Activated CD4-positive, alpha-beta T cell treated with anti-CD3 and anti-CD28 coated beads, Interleukin-2, amount 10 ng/mL, durations not matched to agents 7 days and 5 days (primary cell): ENCODE measurements at regions not wholly inside any gene's neighbourhood (a gene's known extent, or its start where the extent isn't known, plus 50 kb on each side); places are given as distances from the start of the nearest gene placed in this dataset.

ENCODE experiments used
- CTCF ChIA-PET: fragments of 350-600 bp; sonication (Branson Sonifier 250); formaldehyde crosslinking; loops from one replicate; lab custom pipeline; 2021; ENCODE audit warnings: antibody characterized with exemption; lab: Charles Lee
- POLR2A ChIA-PET: fragments of 350-600 bp; sonication (Branson Sonifier 250); formaldehyde crosslinking; loops from one replicate; lab custom pipeline; 2021; ENCODE audit warnings: antibody characterized with exemption; lab: Charles Lee
- DNase-seq: peaks from one replicate; pipeline ENCODE4 v3.0.0-alpha.2; 2020
- H3K27ac Mint-ChIP-seq: one replicate; pipeline ENCODE4 v1.8.0; 2021; ENCODE audit warnings: mild to moderate bottlenecking, moderate library complexity, mixed read lengths
- H3K27me3 Mint-ChIP-seq: one replicate; pipeline ENCODE4 v1.8.0; 2021; ENCODE audit warnings: mixed read lengths
- H3K36me3 Mint-ChIP-seq: one replicate; pipeline ENCODE4 v1.8.0; 2021; ENCODE audit warnings: low read depth, mixed read lengths
- H3K4me1 Mint-ChIP-seq: one replicate; pipeline ENCODE4 v1.8.0; 2021; ENCODE audit warnings: mixed read lengths
- H3K4me3 Mint-ChIP-seq: one replicate; pipeline ENCODE4 v1.8.0; 2021; ENCODE audit warnings: mild to moderate bottlenecking, moderate library complexity, mixed read lengths
- H3K9me3 Mint-ChIP-seq: one replicate; pipeline ENCODE4 v1.8.0; 2021; ENCODE audit warnings: mixed read lengths

- Mint-ChIP-seq H3K4me3 (no peak overlapping the region), H3K27ac (no peak overlapping the region), H3K36me3 (no peaks in the 10 kb centered on the region), H3K9me3 (peaks cover 12% of the 10 kb centered on the region), H3K27me3 (no peaks in the 10 kb centered on the region), H3K4me1 (no peaks in the 10 kb centered on the region)
- DNase-seq = no peak
- CTCF ChIA-PET = no interaction called here
- POLR2A ChIA-PET = no interaction called here
These were observed 1566.9 kb upstream of the PIK3C3 start for GRCh38 chr18:40388121-40388520.

- ChIA-PET CTCF (no interaction called here), POLR2A (no interaction called here)
- H3K4me3 Mint-ChIP-seq = no peak overlapping the region
- H3K27me3 Mint-ChIP-seq = no peaks in the 10 kb centered on the region
- no peaks in the 10 kb centered on the region for H3K4me1 Mint-ChIP-seq
- no peak overlapping the region for H3K27ac Mint-ChIP-seq
- peaks cover 9% of the 10 kb centered on the region for H3K9me3 Mint-ChIP-seq
- no peak for DNase-seq
- H3K36me3 Mint-ChIP-seq = no peaks in the 10 kb centered on the region
These were observed 1567.8 kb upstream of the PIK3C3 start for GRCh38 chr18:40387130-40387787.

- Mint-ChIP-seq H3K36me3 (no peaks in the 10 kb centered on the region), H3K27ac (no peak overlapping the region), H3K27me3 (no peaks in the 10 kb centered on the region), H3K9me3 (peaks cover 8% of the 10 kb centered on the region), H3K4me1 (no peaks in the 10 kb centered on the region), H3K4me3 (no peak overlapping the region)
- POLR2A ChIA-PET = no interaction called here
- DNase-seq = no peak
- CTCF ChIA-PET = no interaction called here
These were observed 1572.8 kb upstream of the PIK3C3 start for GRCh38 chr18:40382197-40382596.

GRCh38 chr18:40380686-40381439, 1574.2 kb upstream of the PIK3C3 start:
- H3K4me1 Mint-ChIP-seq = no peaks in the 10 kb centered on the region
- peaks cover 8% of the 10 kb centered on the region for H3K9me3 Mint-ChIP-seq
- H3K36me3 Mint-ChIP-seq = no peaks in the 10 kb centered on the region
- H3K27ac Mint-ChIP-seq = no peak overlapping the region
- H3K4me3 Mint-ChIP-seq = no peak overlapping the region
- DNase-seq = no peak
- CTCF ChIA-PET = no interaction called here
- POLR2A ChIA-PET = no interaction called here
- H3K27me3 Mint-ChIP-seq = no peaks in the 10 kb centered on the region

- Mint-ChIP-seq H3K27ac (no peak overlapping the region), H3K4me3 (no peak overlapping the region), H3K4me1 (no peaks in the 10 kb centered on the region), H3K36me3 (no peaks in the 10 kb centered on the region), H3K27me3 (no peaks in the 10 kb centered on the region), H3K9me3 (peaks cover 3% of the 10 kb centered on the region)
- ChIA-PET CTCF (no interaction called here), POLR2A (no interaction called here)
- no peak for DNase-seq
These were observed 1579.2 kb upstream of the PIK3C3 start for GRCh38 chr18:40375837-40376236.

GRCh38 chr18:40371673-40372072, 1583.4 kb upstream of the PIK3C3 start:
- CTCF ChIA-PET = no interaction called here
- H3K4me1 Mint-ChIP-seq = no peaks in the 10 kb centered on the region
- POLR2A ChIA-PET = no interaction called here
- H3K4me3 Mint-ChIP-seq = no peak overlapping the region
- no peaks in the 10 kb centered on the region for H3K27me3 Mint-ChIP-seq
- no peaks in the 10 kb centered on the region for H3K36me3 Mint-ChIP-seq
- no peak overlapping the region for H3K27ac Mint-ChIP-seq
- DNase-seq = no peak
- no peaks in the 10 kb centered on the region for H3K9me3 Mint-ChIP-seq

GRCh38 chr18:40367576-40367975, 1587.5 kb upstream of the PIK3C3 start:
- CTCF ChIA-PET = no interaction called here
- H3K36me3 Mint-ChIP-seq = no peaks in the 10 kb centered on the region
- no peaks in the 10 kb centered on the region for H3K27me3 Mint-ChIP-seq

GRCh38 chr18:40366521-40366920, 1588.5 kb upstream of the PIK3C3 start:
- POLR2A ChIA-PET = no interaction called here
- Mint-ChIP-seq H3K4me1 (no peaks in the 10 kb centered on the region), H3K9me3 (peaks cover 2% of the 10 kb centered on the region), H3K27me3 (no peaks in the 10 kb centered on the region), H3K27ac (no peak overlapping the region), H3K36me3 (no peaks in the 10 kb centered on the region), H3K4me3 (no peak overlapping the region)
- no peak for DNase-seq
- CTCF ChIA-PET = no interaction called here

More at GRCh38 chr18:40367576-40367975, 1587.5 kb upstream of the PIK3C3 start:
- POLR2A ChIA-PET = no interaction called here
- no peaks in the 10 kb centered on the region for H3K4me1 Mint-ChIP-seq
- H3K27ac Mint-ChIP-seq = no peak overlapping the region
- DNase-seq = no peak
- peaks cover 2% of the 10 kb centered on the region for H3K9me3 Mint-ChIP-seq
- H3K4me3 Mint-ChIP-seq = no peak overlapping the region

- no peaks in the 10 kb centered on the region for H3K36me3 Mint-ChIP-seq
- POLR2A ChIA-PET = no interaction called here
- CTCF ChIA-PET = no interaction called here
- no peak overlapping the region for H3K4me3 Mint-ChIP-seq
- peaks cover 2% of the 10 kb centered on the region for H3K9me3 Mint-ChIP-seq
- H3K4me1 Mint-ChIP-seq = no peaks in the 10 kb centered on the region
- no peak overlapping the region for H3K27ac Mint-ChIP-seq
- no peak for DNase-seq
- H3K27me3 Mint-ChIP-seq = no peaks in the 10 kb centered on the region
These were observed 1589.5 kb upstream of the PIK3C3 start for GRCh38 chr18:40365526-40365925.

GRCh38 chr18:40360558-40360957, 1594.5 kb upstream of the PIK3C3 start:
- no peak for DNase-seq
- Mint-ChIP-seq H3K4me1 (no peaks in the 10 kb centered on the region), H3K4me3 (no peak overlapping the region), H3K27me3 (no peaks in the 10 kb centered on the region), H3K27ac (no peak overlapping the region), H3K9me3 (peaks cover 3% of the 10 kb centered on the region), H3K36me3 (no peaks in the 10 kb centered on the region)
- CTCF ChIA-PET = no interaction called here
- POLR2A ChIA-PET = no interaction called here

- H3K4me3 Mint-ChIP-seq = no peak overlapping the region
- no peaks in the 10 kb centered on the region for H3K27me3 Mint-ChIP-seq
- H3K9me3 Mint-ChIP-seq = peaks cover 5% of the 10 kb centered on the region
- H3K4me1 Mint-ChIP-seq = no peaks in the 10 kb centered on the region
- POLR2A ChIA-PET = no interaction called here
- no peaks in the 10 kb centered on the region for H3K36me3 Mint-ChIP-seq
- no peak overlapping the region for H3K27ac Mint-ChIP-seq
- CTCF ChIA-PET = no interaction called here
- no peak for DNase-seq
These were observed 1597.5 kb upstream of the PIK3C3 start for GRCh38 chr18:40357536-40357935.

- ChIA-PET POLR2A (no interaction called here), CTCF (no interaction called here)
- H3K27me3 Mint-ChIP-seq = no peaks in the 10 kb centered on the region
- H3K4me3 Mint-ChIP-seq = no peak overlapping the region
- H3K9me3 Mint-ChIP-seq = peaks cover 5% of the 10 kb centered on the region
- no peak for DNase-seq
- no peaks in the 10 kb centered on the region for H3K4me1 Mint-ChIP-seq
- no peaks in the 10 kb centered on the region for H3K36me3 Mint-ChIP-seq
- H3K27ac Mint-ChIP-seq = no peak overlapping the region
These were observed 1598.9 kb upstream of the PIK3C3 start for GRCh38 chr18:40356168-40356567.

- Mint-ChIP-seq H3K4me3 (no peak overlapping the region), H3K36me3 (no peaks in the 10 kb centered on the region), H3K4me1 (no peaks in the 10 kb centered on the region), H3K9me3 (peaks cover 5% of the 10 kb centered on the region), H3K27me3 (no peaks in the 10 kb centered on the region), H3K27ac (no peak overlapping the region)
- no peak for DNase-seq
- ChIA-PET CTCF (no interaction called here), POLR2A (no interaction called here)
These were observed 1599.3 kb upstream of the PIK3C3 start for GRCh38 chr18:40355726-40356125.

- Mint-ChIP-seq H3K27ac (no peak overlapping the region), H3K4me1 (no peaks in the 10 kb centered on the region), H3K36me3 (no peaks in the 10 kb centered on the region), H3K4me3 (no peak overlapping the region), H3K27me3 (no peaks in the 10 kb centered on the region), H3K9me3 (no peaks in the 10 kb centered on the region)
- ChIA-PET CTCF (no interaction called here), POLR2A (no interaction called here)
- no peak for DNase-seq
These were observed 1606.8 kb upstream of the PIK3C3 start for GRCh38 chr18:40348196-40348595.
